ENCODE measurements at regions not wholly inside any gene's neighbourhood (a gene's known extent, or its start where the extent isn't known, plus 50 kb on each side); places are given as distances from the start of the nearest gene placed in this dataset.

DNA sequence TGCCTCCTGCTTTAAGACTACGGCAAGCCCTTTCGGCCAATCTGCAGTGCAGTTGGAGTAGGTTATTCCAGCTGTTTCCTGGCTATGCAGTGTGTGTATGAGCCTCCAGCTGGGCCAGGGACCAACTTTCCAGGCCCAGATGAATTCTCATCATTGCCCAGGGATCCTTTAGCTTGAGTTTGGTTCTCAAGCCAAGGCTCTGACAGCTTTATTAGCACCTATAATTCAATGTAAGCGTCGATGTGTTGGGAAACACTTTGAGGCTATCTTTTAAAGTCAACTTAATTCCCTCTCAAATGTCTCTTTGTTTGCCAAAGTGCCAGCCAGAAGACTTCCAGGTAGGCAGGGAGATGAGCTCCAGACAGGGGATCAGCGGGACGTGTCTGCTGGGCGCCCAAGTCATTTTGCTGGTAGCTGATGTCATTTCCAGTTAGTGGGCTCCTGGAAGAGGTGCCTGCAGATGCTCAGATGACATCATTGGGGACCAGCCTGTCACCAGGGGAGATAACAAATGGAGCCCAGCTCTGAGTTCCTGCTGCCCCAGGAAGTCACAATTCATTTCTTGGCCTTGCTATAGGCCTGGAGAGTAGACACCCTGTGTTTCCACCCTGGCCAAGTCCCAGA, 520.4 kb downstream of the SOX6 start:
- TF ChIP-seq, protein P1, sequence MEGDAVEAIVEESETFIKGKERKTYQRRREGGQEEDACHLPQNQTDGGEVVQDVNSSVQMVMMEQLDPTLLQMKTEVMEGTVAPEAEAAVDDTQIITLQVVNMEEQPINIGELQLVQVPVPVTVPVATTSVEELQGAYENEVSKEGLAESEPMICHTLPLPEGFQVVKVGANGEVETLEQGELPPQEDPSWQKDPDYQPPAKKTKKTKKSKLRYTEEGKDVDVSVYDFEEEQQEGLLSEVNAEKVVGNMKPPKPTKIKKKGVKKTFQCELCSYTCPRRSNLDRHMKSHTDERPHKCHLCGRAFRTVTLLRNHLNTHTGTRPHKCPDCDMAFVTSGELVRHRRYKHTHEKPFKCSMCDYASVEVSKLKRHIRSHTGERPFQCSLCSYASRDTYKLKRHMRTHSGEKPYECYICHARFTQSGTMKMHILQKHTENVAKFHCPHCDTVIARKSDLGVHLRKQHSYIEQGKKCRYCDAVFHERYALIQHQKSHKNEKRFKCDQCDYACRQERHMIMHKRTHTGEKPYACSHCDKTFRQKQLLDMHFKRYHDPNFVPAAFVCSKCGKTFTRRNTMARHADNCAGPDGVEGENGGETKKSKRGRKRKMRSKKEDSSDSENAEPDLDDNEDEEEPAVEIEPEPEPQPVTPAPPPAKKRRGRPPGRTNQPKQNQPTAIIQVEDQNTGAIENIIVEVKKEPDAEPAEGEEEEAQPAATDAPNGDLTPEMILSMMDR (IDR thresholded peaks at IDR 0.05; ENCODE audit: partially characterized antibody, unreplicated experiment): no peak
- H3K27me3 Mint-ChIP-seq (ENCODE audit: unreplicated experiment): peaks cover 2% of the 10 kb centered on the region
- no peak overlapping the region for H3K27ac Mint-ChIP-seq (ENCODE audit: unreplicated experiment)
- DNase-seq: no peak
- no peaks in the 10 kb centered on the region for H3K36me3 Mint-ChIP-seq (ENCODE audit: unreplicated experiment)
- H3K4me3 Mint-ChIP-seq (ENCODE audit: unreplicated experiment): no peak overlapping the region
- H3K4me1 Mint-ChIP-seq (ENCODE audit: low read depth, unreplicated experiment): no peaks in the 10 kb centered on the region
- H3K9me3 Mint-ChIP-seq (ENCODE audit: unreplicated experiment): peaks cover 1% of the 10 kb centered on the region

DNA sequence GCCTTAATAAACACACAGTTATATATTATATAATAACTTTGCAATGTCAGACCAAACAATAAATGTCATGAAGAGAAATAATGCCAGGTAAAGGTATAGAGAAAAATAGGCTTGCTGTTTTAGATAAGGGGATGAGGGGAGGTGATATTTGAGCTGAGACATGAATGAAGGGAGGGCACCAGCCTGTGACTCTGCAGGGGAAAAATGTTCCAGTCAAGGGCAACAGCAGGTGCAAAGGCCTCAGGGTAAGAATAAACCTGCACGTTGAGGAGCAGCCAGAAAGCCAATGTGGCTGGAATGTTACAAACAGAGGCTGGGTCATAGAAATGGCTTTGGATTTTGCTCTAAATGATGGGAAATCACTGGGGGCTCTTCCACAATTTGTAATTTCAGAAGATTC, 519.6 kb downstream of the SOX6 start:
- H3K9me3 Mint-ChIP-seq (ENCODE audit: unreplicated experiment): peaks cover 1% of the 10 kb centered on the region
- no peak overlapping the region for H3K4me3 Mint-ChIP-seq (ENCODE audit: unreplicated experiment)
- no peak overlapping the region for H3K27ac Mint-ChIP-seq (ENCODE audit: unreplicated experiment)
- H3K27me3 Mint-ChIP-seq (ENCODE audit: unreplicated experiment): peaks cover 2% of the 10 kb centered on the region
- H3K36me3 Mint-ChIP-seq (ENCODE audit: unreplicated experiment): no peaks in the 10 kb centered on the region
- no peak for DNase-seq
- TF ChIP-seq, protein P1 (IDR thresholded peaks at IDR 0.05; ENCODE audit: partially characterized antibody, unreplicated experiment): no peak
- no peaks in the 10 kb centered on the region for H3K4me1 Mint-ChIP-seq (ENCODE audit: low read depth, unreplicated experiment)

DNA sequence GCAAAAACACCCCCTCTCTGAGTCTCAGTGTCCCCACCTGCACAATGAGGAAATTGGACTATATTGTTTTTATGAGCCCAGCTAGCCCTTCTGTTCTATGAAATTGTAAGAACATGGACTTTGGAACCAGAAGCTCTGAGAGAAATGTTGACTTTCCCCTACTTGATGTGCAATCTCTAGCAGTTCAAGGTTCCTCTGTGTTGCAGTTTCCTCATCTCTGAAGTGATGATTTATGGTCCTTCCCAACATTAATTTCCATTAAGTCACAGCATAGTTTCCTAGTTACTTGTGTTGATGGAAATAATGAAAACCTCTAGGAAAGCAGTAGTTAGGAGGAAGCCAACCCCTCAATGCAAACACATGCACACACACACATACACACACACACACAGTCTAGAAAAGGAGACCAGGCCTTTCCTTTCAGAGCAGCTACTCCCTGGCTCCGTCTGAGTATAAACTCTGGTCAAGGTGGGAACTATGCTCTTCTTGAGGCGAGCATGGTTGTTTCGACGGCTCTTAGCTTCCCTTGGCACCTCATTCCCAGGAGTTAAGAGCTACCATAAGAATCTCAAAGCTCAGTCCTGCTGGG, 518.4 kb downstream of the SOX6 start:
- DNase-seq: no peak
- H3K9me3 Mint-ChIP-seq (ENCODE audit: unreplicated experiment): peaks cover 1% of the 10 kb centered on the region
- H3K4me3 Mint-ChIP-seq (ENCODE audit: unreplicated experiment): no peak overlapping the region
- no peaks in the 10 kb centered on the region for H3K36me3 Mint-ChIP-seq (ENCODE audit: unreplicated experiment)
- no peak overlapping the region for H3K27ac Mint-ChIP-seq (ENCODE audit: unreplicated experiment)
- no peaks in the 10 kb centered on the region for H3K4me1 Mint-ChIP-seq (ENCODE audit: low read depth, unreplicated experiment)
- peaks cover 2% of the 10 kb centered on the region for H3K27me3 Mint-ChIP-seq (ENCODE audit: unreplicated experiment)
- TF ChIP-seq, protein P1 (IDR thresholded peaks at IDR 0.05; ENCODE audit: partially characterized antibody, unreplicated experiment): no peak

DNA sequence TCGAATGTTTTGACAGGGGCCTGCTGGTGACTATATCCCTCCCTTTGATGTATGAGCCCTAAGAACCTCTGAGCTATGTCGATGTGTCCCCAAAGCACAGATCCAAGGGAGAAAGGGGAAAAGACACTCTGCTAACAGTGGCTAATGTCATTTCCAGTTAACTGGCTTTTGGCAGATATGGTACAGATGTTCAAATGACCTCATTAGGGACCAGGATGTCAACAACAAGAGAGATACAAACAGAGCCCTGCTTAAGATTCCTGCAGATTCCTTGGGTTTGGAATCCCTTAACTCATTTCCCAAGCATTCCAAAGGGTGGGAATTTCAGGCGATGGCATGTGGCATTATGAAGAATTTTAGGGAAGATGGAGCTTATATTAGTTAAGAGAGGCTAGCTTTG, 517.3 kb downstream of the SOX6 start:
- Mint-ChIP-seq H3K27me3 (ENCODE audit: unreplicated experiment) (peaks cover 2% of the 10 kb centered on the region), H3K9me3 (ENCODE audit: unreplicated experiment) (peaks cover 1% of the 10 kb centered on the region), H3K27ac (ENCODE audit: unreplicated experiment) (no peak overlapping the region), H3K36me3 (ENCODE audit: unreplicated experiment) (no peaks in the 10 kb centered on the region), H3K4me1 (ENCODE audit: low read depth, unreplicated experiment) (peaks cover 2% of the 10 kb centered on the region), H3K4me3 (ENCODE audit: unreplicated experiment) (no peak overlapping the region)
- no peak for DNase-seq
- TF ChIP-seq, protein P1 (IDR thresholded peaks at IDR 0.05; ENCODE audit: partially characterized antibody, unreplicated experiment): no peak

DNA sequence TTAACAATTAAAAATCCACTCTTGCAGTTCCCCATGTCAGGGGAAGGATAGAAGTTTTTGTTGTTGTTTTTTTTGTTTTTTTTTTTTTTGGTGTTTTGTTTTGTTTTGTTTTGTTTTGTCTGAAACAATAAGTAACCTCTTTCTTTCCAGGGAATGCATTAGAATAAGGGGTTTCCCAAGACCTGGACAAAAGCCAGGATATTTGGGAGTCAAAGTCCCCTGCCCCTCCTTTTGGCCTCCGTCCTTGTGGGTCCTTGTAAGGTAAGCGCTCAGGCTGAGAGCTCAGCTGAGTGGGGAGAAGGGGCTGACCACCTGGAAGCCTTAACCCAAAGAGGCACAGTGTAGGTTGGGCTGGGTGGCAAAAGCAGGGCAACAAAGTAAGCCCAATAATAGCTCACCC, 515.4 kb downstream of the SOX6 start:
- no peak for DNase-seq
- peaks cover 1% of the 10 kb centered on the region for H3K27me3 Mint-ChIP-seq (ENCODE audit: unreplicated experiment)
- H3K9me3 Mint-ChIP-seq (ENCODE audit: unreplicated experiment): no peaks in the 10 kb centered on the region
- no peak overlapping the region for H3K4me3 Mint-ChIP-seq (ENCODE audit: unreplicated experiment)
- TF ChIP-seq, protein P1 (IDR thresholded peaks at IDR 0.05; ENCODE audit: partially characterized antibody, unreplicated experiment): no peak
- H3K36me3 Mint-ChIP-seq (ENCODE audit: unreplicated experiment): no peaks in the 10 kb centered on the region
- peaks cover 2% of the 10 kb centered on the region for H3K4me1 Mint-ChIP-seq (ENCODE audit: low read depth, unreplicated experiment)
- H3K27ac Mint-ChIP-seq (ENCODE audit: unreplicated experiment): no peak overlapping the region

All from glutamatergic neuron (in vitro differentiated cells).